Hepatocyte (in vitro differentiated cells): ENCODE measurements at regions not wholly inside any gene's neighbourhood (a gene's known extent, or its start where the extent isn't known, plus 50 kb on each side); places are given as distances from the start of the nearest gene placed in this dataset.

ENCODE experiments used
- DNase-seq: peaks from one replicate; pipeline ENCODE4 v3.0.0-alpha.2; 2016; ENCODE audit warnings: low spot score
- H2AFZ ChIP-seq: fragments of 200-600 bp; sonication (generic); 2 replicates; pipeline ENCODE4 v1.6.0; 2016; ENCODE audit warnings: antibody characterized with exemption, mild to moderate bottlenecking
- H3K27ac ChIP-seq: fragments of 200-600 bp; sonication (generic); 2 replicates; pipeline ENCODE4 v1.5.1; 2016; ENCODE audit warnings: mild to moderate bottlenecking
- H3K27me3 ChIP-seq: fragments of 200-600 bp; sonication (generic); 2 replicates; pipeline ENCODE4 v1.6.1; 2016
- H3K36me3 ChIP-seq: fragments of 200-600 bp; sonication (generic); replicated peaks from 2 replicates; pipeline ENCODE4 v1.5.1; 2016; ENCODE audit warnings: low read depth; ENCODE audit not compliant: insufficient read depth
- H3K4me1 ChIP-seq: fragments of 200-600 bp; sonication (generic); 2 replicates; pipeline ENCODE4 v1.5.1; 2016; ENCODE audit warnings: mild to moderate bottlenecking, moderate library complexity; ENCODE audit not compliant: insufficient read depth
- H3K4me2 ChIP-seq: fragments of 200-600 bp; sonication (generic); 2 replicates; pipeline ENCODE4 v1.6.0; 2016
- H3K4me3 ChIP-seq: fragments of 200-600 bp; sonication (generic); 2 replicates; pipeline ENCODE4 v1.5.1; 2016; ENCODE audit warnings: mild to moderate bottlenecking
- H3K79me2 ChIP-seq: fragments of 200-600 bp; sonication (generic); 2 replicates; pipeline ENCODE4 v1.6.0; 2017; ENCODE audit warnings: mild to moderate bottlenecking
- H3K9me2 ChIP-seq: fragments of 200-600 bp; sonication (generic); replicated peaks from 2 replicates; pipeline ENCODE4 v1.6.0; 2017; ENCODE audit warnings: mild to moderate bottlenecking; ENCODE audit not compliant: insufficient read depth
- H3K9me3 ChIP-seq: fragments of 200-600 bp; sonication (generic); 2 replicates; pipeline ENCODE4 v1.5.1; 2016; ENCODE audit warnings: low read depth, mild to moderate bottlenecking
- H4K20me1 ChIP-seq: fragments of 200-600 bp; sonication (generic); 2 replicates; pipeline ENCODE4 v1.6.0; 2016; ENCODE audit warnings: mild to moderate bottlenecking; ENCODE audit not compliant: insufficient read depth, poor library complexity, severe bottlenecking
- CTCF ChIP-seq: fragments of 200-600 bp; sonication (generic); IDR thresholded peaks from 2 replicates; pipeline ENCODE4 v1.5.1; 2016; ENCODE audit warnings: antibody characterized with exemption, mild to moderate bottlenecking; ENCODE audit not compliant: poor library complexity
- EZH2 ChIP-seq: fragments of 200-600 bp; sonication (generic); IDR thresholded peaks from 2 replicates; pipeline ENCODE4 v1.6.1; 2016; ENCODE audit warnings: antibody characterized with exemption, mild to moderate bottlenecking, borderline replicate concordance
- EZH2phosphoT487 ChIP-seq: fragments of 200-600 bp; sonication (generic); IDR thresholded peaks from one replicate; pipeline ENCODE4 v1.6.1; 2018; ENCODE audit warnings: antibody characterized with exemption, mild to moderate bottlenecking, low read depth, moderate library complexity; ENCODE audit not compliant: unreplicated experiment, severe bottlenecking
- WGBS: methylation state at CpG from one replicate; pipeline ENCODE4 v1.1.6; 2016; ENCODE audit warnings: low lambda C conversion rate; ENCODE audit errors: missing lambda C conversion rate; 5-methylcytosine and 5-hydroxymethylcytosine counted together

- H4K20me1 ChIP-seq = no peaks in the 10 kb centered on the region
- H3K4me1 ChIP-seq = no peaks in the 10 kb centered on the region
- H3K79me2 ChIP-seq = no peaks in the 10 kb centered on the region
- H2AFZ ChIP-seq = peak overlapping the region; percentile 23
- H3K4me2 ChIP-seq = no peak overlapping the region
- H3K27ac ChIP-seq = no peak overlapping the region
- DNase-seq = no peak
- no peaks in the 10 kb centered on the region for H3K36me3 ChIP-seq
- no peaks in the 10 kb centered on the region for H3K9me3 ChIP-seq
- H3K9me2 ChIP-seq = no peaks in the 10 kb centered on the region
- no peak for TF ChIP-seq EZH2phosphoT487
- no peak for TF ChIP-seq EZH2
- no peak for TF ChIP-seq CTCF
- H3K27me3 ChIP-seq = no peaks in the 10 kb centered on the region
- H3K4me3 ChIP-seq = no peak overlapping the region
- 59% methylated on average over 7 of the region's 7 CpGs for WGBS
Measured at GRCh38 chr13:72427757-72428528, 299.5 kb downstream of the MZT1 start.

GRCh38 chr13:72424059-72424458, 303.4 kb downstream of the MZT1 start:
- Histone ChIP-seq H3K4me1 (no peaks in the 10 kb centered on the region), H3K36me3 (no peaks in the 10 kb centered on the region), H3K4me2 (no peak overlapping the region), H3K9me2 (no peaks in the 10 kb centered on the region), H4K20me1 (no peaks in the 10 kb centered on the region), H3K9me3 (no peaks in the 10 kb centered on the region), H3K4me3 (no peak overlapping the region), H3K27ac (no peak overlapping the region), H2AFZ (no peak overlapping the region), H3K27me3 (no peaks in the 10 kb centered on the region), H3K79me2 (no peaks in the 10 kb centered on the region)
- no peak for TF ChIP-seq EZH2
- TF ChIP-seq CTCF = no peak
- TF ChIP-seq EZH2phosphoT487 = no peak
- DNase-seq = no peak
- 95% methylated on average over 2 of the region's 2 CpGs for WGBS

GRCh38 chr13:72415817-72416216, 311.6 kb downstream of the MZT1 start:
- H3K79me2 ChIP-seq = no peaks in the 10 kb centered on the region
- no peak overlapping the region for H3K4me2 ChIP-seq
- H3K27ac ChIP-seq = no peak overlapping the region
- H3K4me3 ChIP-seq = no peak overlapping the region
- H3K27me3 ChIP-seq = no peaks in the 10 kb centered on the region
- H3K9me2 ChIP-seq = no peaks in the 10 kb centered on the region
- no peaks in the 10 kb centered on the region for H4K20me1 ChIP-seq
- no peaks in the 10 kb centered on the region for H3K4me1 ChIP-seq
- no peaks in the 10 kb centered on the region for H3K36me3 ChIP-seq
- no peak for TF ChIP-seq CTCF
- TF ChIP-seq EZH2phosphoT487 = no peak
- no peak for TF ChIP-seq EZH2
- WGBS = 76% methylated on average over 3 of the region's 3 CpGs
- no peaks in the 10 kb centered on the region for H3K9me3 ChIP-seq
- H2AFZ ChIP-seq = no peak overlapping the region
- DNase-seq = no peak
